MV-4-11 (cell line): ENCODE measurements at regions not wholly inside any gene's neighbourhood (a gene's known extent, or its start where the extent isn't known, plus 50 kb on each side); places are given as distances from the start of the nearest gene placed in this dataset.
"Not testable (repeated sequence)": the region's sequence is repeated elsewhere in the genome, so short reads cannot be mapped to it uniquely, and the experiment has no call there.

Source experiments
- DNase-seq: peaks from one replicate; lab custom pipeline; 2025; lab: John Stamatoyannopoulos, UW

DNA sequence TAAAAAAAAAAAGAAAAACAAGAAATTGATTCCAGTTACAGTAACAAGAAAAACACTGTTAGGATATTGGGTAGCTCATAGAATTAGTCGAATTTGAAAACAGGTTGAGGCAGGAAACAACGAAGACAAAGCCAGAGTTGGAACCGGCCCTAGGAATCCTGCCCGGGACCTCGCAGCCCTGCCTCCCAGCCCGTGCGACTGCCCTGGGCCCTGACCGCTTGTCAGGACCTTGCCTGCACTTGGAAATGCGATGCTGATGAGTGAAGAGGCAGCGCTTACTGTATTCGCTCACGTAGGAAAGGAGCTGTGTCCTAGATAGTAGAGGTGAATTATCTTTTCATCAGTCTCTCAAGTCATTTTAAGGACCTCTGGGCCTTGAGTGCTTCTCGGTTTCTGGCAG, 611.7 kb upstream of the FAT1 start:
- DNase-seq = no peak

DNA sequence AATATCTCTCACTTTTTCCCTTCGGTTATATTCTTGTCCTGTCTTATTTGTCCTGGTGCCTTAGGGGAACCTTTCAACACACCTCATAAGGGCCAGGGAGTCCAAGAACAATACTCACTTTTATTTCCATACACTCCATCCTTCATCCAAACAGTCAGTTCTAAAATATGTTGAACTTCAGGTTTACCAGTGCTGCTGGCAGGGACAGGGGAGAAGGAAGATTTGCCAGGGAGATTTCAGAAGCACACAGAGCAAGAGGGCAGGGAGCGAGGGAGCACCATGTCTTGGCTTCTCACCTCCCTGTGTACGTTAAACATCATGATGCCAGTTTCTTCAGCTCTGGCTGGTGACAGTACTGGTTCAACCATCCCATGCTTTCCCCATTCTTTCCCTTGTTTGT, 631.1 kb upstream of the FAT1 start:
- no peak for DNase-seq

- no peak for DNase-seq
These were observed 633.5 kb upstream of the FAT1 start for GRCh38 chr4:187357045-187357643.

- DNase-seq = no peak
These were observed 634.2 kb upstream of the FAT1 start for GRCh38 chr4:187357821-187358220.

GRCh38 chr4:187362937-187363857, 632.4 kb upstream of the ZFP42 start:
- DNase-seq = no peak

DNA sequence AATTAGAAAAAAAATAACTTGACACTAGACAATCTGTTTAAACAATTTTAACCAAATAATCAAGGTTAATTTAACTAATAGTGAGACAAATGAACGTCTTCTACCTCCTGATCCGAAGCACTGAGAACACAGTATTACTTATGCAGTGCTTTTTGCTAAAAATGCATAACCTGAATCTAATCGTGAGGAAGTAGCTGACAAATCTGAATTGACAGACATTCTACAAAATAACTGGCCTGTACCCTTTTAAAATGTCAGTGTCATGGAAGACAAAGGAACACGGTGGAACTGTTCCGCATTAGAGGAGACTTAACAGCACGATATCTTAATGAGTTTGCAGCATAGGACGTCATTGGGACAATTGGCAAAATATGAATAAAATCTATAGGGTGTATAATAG, 631.2 kb upstream of the ZFP42 start:
- no peak for DNase-seq

- DNase-seq = no peak
These were observed 630.7 kb upstream of the ZFP42 start for GRCh38 chr4:187364851-187365250.

DNA sequence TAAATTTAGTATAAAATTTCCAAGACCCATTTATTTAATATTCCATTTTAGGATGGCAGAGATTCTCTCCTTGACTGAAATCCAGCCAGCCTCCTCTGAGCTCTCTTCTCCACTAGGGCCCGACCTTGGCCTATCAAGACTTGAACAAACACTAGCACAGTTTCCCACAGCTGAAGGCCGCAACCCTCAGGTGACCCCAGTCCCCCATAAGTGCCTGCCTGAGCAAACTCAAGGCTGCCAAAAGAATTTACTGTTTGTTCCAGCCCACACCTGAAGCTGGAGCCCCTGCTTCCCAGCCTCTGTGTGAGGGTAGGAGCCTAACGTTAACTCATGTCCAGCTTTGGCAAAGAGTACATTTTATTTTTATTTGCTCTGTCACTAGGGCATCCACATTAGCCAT, 629.0 kb upstream of the ZFP42 start:
- no peak for DNase-seq

- DNase-seq = peak; percentile 70
These were observed 624.7 kb upstream of the ZFP42 start for GRCh38 chr4:187370918-187371317.

- no peak for DNase-seq
These were observed 617.1 kb upstream of the ZFP42 start for GRCh38 chr4:187378441-187378840.

- DNase-seq = peak; percentile 6
These were observed 615.4 kb upstream of the ZFP42 start for GRCh38 chr4:187380181-187380581.

DNA sequence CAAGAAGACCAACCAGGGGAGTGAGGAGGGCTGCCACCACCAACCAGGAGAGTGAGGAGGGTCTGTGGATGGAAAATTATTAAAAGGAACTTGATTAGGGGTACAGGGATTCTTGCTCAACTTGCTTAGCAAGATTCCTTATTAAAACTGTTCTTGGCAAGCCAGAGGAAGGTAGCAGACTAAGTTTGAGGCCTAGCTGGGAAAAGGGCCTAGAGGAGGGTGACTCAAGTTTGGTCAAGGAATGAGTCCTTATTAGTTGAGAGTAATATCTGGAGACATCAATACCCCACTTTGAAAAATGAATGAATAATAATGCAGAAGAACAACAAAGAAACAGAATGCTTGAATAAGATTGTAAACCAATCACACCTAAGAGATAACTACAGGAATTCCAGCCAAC, 612.4 kb upstream of the ZFP42 start:
- no peak for DNase-seq

DNA sequence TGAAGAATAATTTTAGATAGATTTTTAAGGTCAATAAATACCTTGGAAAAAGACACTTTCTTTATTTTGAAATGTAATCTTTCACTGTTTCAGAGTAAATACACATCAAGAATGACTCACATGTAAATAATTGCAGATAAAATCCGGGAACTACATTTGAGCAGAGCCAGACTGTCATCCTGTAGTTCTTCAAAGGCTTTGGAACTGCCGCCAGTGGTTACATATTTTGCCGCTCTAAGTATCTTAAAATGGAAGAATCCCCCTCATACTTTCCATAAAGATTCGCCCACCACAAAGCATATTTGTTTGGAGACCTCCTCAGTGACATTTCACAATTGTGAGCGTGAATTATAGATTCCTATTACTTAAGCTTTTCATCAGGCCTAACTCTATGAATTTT, 607.8 kb upstream of the ZFP42 start:
- DNase-seq = no peak

DNA sequence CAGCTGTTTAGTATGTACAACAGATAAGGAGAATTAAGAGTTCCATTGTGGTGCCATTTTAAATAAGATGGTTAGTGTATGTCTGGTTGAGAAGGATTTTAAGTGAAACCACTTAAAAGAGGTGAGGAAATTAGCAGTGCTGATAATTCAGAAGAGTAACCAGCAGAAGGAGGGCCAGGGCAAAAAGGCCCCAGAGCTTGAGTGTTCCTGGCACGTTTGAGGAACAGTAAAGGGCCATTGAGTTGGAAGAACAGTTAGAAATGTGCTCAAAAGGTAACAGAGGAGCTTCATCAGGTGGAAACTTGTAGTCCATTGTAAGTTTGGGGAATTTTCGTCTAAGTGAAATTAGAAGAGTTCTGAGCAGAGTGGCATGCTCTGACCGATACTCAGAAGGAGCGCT, 606.2 kb upstream of the ZFP42 start:
- no peak for DNase-seq

DNA sequence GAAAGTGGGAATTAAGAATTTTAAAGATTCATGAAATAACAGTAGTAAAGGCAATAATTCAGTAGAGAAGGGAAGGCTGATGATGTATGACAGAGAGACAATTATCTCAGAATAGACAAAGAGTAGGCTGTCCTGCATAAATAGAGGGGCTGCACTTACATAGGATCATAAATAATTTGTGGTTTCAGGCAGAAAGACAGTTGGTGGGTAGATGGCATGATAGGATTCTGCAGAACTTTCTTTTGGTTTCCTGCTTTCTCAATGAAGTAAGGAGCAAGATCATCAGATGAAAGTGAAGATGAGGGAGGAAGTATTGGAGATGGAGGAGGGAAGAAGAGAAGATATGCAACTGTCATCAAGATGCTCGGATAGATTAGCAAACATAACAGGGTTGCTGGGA, 604.9 kb upstream of the ZFP42 start:
- DNase-seq = no peak

DNA sequence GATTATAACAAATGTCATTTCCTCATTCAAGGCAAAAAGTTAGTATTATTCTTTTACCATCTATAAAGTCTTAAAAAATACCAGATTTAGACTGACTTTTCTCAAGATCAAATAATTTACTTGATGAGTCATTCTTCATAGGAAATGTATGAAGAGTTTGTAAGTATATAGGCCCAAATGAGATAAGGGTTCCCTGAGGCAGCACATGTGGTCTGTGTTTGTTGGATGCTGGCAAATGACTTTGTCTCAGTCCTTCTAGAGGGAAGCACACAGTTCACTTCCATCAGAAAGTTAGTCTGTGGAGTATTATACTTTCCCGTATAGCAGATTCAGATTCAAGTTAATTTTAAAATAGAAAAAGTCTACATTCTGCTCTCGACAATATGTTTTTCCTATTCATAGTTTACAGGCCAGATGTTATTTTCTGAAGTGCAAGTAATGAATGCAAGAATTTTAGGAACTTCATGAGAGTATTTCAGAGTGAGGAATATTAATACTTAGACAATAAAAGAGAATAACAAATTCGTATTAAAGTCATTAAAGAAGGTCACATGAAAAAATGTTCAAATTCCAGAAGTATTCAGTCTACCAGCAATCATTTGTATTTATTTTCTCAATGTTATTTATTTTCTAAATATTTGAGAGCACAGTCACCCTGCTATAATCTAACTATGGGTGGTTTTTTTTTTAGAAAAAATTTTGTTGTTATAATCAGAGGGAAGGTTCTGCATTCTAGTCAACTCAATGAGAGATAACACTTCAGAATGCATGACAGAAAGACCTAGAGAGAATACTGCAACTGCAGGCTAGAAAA, 601.8 kb upstream of the ZFP42 start:
- DNase-seq = no peak

DNA sequence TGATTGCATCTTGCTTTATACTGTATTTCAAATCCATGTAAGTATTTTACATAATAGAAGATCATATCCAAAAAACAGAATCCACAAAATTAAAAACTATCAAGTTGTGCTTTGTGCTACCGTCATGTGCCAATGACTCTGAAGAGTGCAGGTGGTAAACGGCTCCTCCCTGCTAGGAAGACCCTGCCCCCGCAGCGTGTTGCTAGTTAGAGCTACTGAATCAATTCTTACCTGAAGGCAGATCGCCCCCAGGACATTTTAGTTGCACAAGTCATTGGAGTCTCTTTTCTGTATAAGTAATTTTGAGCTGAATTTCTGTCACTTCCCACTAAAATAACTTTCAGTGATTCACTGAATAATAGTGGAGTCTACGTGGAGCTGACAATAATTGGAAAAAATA, 599.5 kb upstream of the ZFP42 start:
- no peak for DNase-seq

GRCh38 chr4:187408447-187408846, 587.1 kb upstream of the ZFP42 start:
- DNase-seq = not testable (repeated sequence)

DNA sequence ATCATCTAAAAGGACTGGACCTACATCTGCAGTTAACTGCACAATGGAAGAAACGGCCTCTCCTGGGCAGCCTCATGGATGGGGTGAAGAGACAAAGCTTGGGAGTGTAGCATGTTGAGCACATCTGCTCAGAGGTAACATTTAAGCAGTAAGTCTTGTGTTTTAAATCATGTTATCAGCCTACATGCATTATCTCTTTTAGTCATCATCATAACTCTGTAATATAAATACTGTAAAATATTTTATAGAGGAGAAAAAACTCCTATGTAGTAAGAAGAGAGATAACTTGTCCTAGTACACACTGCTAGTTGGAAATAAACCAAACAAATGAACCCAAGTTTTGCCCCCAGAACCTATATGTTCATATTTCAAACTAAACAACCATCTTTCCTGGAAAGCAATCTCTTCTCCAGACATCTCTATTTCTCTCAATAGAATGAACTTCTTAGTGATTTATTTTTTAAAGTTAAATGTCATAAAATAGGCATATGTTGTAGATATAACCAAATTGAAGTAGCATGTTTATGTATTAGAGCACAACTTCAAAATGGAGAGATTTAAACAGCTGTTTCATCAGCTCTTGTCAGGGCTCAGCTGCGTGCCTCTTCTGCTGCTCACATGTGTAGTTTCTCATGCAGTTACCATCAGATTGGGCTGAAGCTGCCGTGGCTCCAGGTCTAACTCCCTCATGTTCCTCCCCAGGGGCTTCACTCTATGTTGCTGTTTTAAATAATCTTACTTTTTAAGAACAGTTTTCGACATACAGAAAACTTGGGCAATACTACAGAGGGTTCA, 581.8 kb upstream of the ZFP42 start:
- no peak for DNase-seq

DNA sequence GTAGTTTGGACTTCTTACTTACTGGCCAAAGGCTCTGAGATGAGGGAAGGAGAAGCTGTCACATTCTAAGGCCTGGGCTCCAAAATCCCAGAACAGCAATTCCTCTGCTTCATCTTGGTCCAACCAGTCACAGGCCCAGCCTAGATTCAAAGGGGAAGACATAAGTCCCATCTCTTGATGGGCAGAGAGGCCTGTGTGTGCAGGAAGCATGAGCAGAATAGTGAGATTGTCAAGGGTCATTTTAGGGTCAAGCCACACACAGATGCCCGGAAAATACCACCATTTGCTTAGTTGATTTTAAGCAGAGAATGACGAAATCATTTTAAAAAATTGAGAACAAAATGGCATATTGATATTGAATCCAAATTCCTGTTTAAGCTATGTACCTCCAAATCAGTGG, 580.9 kb upstream of the ZFP42 start:
- no peak for DNase-seq

DNA sequence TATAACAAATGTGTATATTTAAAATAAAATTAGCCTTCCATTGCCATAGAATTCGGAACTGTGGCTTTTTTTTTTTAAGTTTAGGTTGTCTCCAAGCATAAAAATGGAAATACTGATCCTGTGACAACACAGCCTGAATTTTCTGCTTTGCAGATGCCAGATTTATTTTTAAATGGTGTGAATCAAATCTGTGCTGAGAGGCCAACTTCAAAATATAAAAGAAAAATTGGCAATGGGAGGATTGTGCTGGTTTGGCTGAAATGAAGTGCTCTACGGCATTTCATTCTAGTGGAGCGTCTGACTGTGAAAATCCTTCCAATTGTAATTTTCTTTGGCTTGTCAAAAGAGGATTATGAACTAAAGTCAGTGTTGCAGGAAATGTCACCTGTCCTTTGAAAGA, 580.3 kb upstream of the ZFP42 start:
- DNase-seq = no peak

GRCh38 chr4:187416216-187416615, 579.4 kb upstream of the ZFP42 start:
- no peak for DNase-seq
